ENCODE measurements at regions not wholly inside any gene's neighbourhood (a gene's known extent, or its start where the extent isn't known, plus 50 kb on each side); places are given as distances from the start of the nearest gene placed in this dataset.

- Histone ChIP-seq H3K4me2 (ENCODE audit: control insufficient read depth, insufficient read depth) (no peak overlapping the region), H3K36me3 (ENCODE audit: control insufficient read depth in 2 of 2, insufficient read depth in 2 of 2, low read length in 1 of 2) (no peaks in the 10 kb centered on the region), H3K4me3 (no peak overlapping the region), H3K79me2 (ENCODE audit: control insufficient read depth, insufficient read depth, low read length) (no peaks in the 10 kb centered on the region), H3K27ac (ENCODE audit: control insufficient read depth, insufficient read depth) (no peak overlapping the region), H3K9me3 (replicated peaks; ENCODE audit: control insufficient read depth, insufficient read depth, low read length) (no peaks in the 10 kb centered on the region), H3K4me1 (ENCODE audit: control insufficient read depth, insufficient read depth, low read length) (no peaks in the 10 kb centered on the region), H2AFZ (ENCODE audit: control insufficient read depth, low read depth, low read length) (no peak overlapping the region), H3K9ac (ENCODE audit: control insufficient read depth, insufficient read depth, low read length) (no peak overlapping the region), H4K20me1 (ENCODE audit: control insufficient read depth, insufficient read depth) (no peaks in the 10 kb centered on the region), H3K27me3 (replicated peaks in 1 of 2; ENCODE audit: control insufficient read depth in 2 of 2, insufficient read depth in 2 of 2, low read length in 1 of 2) (no peaks in the 10 kb centered on the region)
- in situ Hi-C loops (cut with MboI) (loop anchor here (10.0 kb wide), 1 partner anchor 548 kb away; no protein-coding TSS in a partner anchor), intact Hi-C loops (cut with micrococcal nuclease; ENCODE audit: unreplicated experiment) (no loop called here)
- ChIA-PET CTCF (interaction anchor here (0.7 to 4.1 kb wide), 11 partner anchors 10 to 541 kb away, joined by 3 to 27 read pairs (median 3); no protein-coding TSS in a partner anchor), SMC1A (ENCODE audit: uncharacterized antibody, unreplicated experiment) (interaction anchor here (0.8 to 4.2 kb wide), 17 partner anchors 9 to 541 kb away, joined by 3 to 27 read pairs (median 4); no protein-coding TSS in a partner anchor), POLR2A (interaction anchor here (0.6 kb wide), 1 partner anchor 482 kb away, joined by 3 read pairs; no protein-coding TSS in a partner anchor), RAD21 (ENCODE audit: unreplicated experiment) (interaction anchor here (0.7 to 1.8 kb wide), 8 partner anchors 13 to 541 kb away, joined by 3 to 7 read pairs (median 4); no protein-coding TSS in a partner anchor)
- FAIRE-seq (no peak), DNase-seq (ENCODE audit: low read depth, low spot score) (no peak), ATAC-seq (no peak)
- no TSS peak for BruUV-seq (replicated peaks)
- no peak for TF ChIP-seq SRF (IDR thresholded peaks at IDR 0.05; ENCODE audit: low read depth in 2 of 2, low read length in 2 of 2)
- 72% methylated on average over 3 of the region's 3 CpGs for WGBS (ENCODE audit: insufficient coverage, insufficient replicate concordance, low lambda C conversion rate, missing lambda C conversion rate)
Observed at GRCh38 chr3:59316688-59317275, 267.0 kb upstream of the CFAP20DC start.

- no peak for DNase-seq (ENCODE audit: low read depth, low spot score)
- WGBS (ENCODE audit: insufficient coverage, insufficient replicate concordance, low lambda C conversion rate, missing lambda C conversion rate), result 29% methylated on average over 2 of the region's 2 CpGs
- Histone ChIP-seq H4K20me1 (ENCODE audit: control insufficient read depth, insufficient read depth) (no peaks in the 10 kb centered on the region), H3K27me3 (replicated peaks in 1 of 2; ENCODE audit: control insufficient read depth in 2 of 2, insufficient read depth in 2 of 2, low read length in 1 of 2) (no peaks in the 10 kb centered on the region), H3K4me2 (ENCODE audit: control insufficient read depth, insufficient read depth) (no peak overlapping the region), H3K4me1 (ENCODE audit: control insufficient read depth, insufficient read depth, low read length) (no peaks in the 10 kb centered on the region), H3K79me2 (ENCODE audit: control insufficient read depth, insufficient read depth, low read length) (no peaks in the 10 kb centered on the region), H3K4me3 (no peak overlapping the region), H3K9me3 (replicated peaks; ENCODE audit: control insufficient read depth, insufficient read depth, low read length) (no peaks in the 10 kb centered on the region), H3K36me3 (ENCODE audit: control insufficient read depth in 2 of 2, insufficient read depth in 2 of 2, low read length in 1 of 2) (no peaks in the 10 kb centered on the region), H3K9ac (ENCODE audit: control insufficient read depth, insufficient read depth, low read length) (no peak overlapping the region), H3K27ac (ENCODE audit: control insufficient read depth, insufficient read depth) (no peak overlapping the region), H2AFZ (ENCODE audit: control insufficient read depth, low read depth, low read length) (no peak overlapping the region)
- intact Hi-C loops (cut with micrococcal nuclease; ENCODE audit: unreplicated experiment), result loop anchor here (1.0 to 5.0 kb wide), 5 partner anchors 73 to 543 kb away; no protein-coding TSS in a partner anchor
- RAD21 ChIA-PET (ENCODE audit: unreplicated experiment), result interaction anchor here (0.7 to 3.2 kb wide), 34 partner anchors 10 to 546 kb away, joined by 3 to 27 read pairs (median 5); no protein-coding TSS in a partner anchor
- no TSS peak for BruUV-seq (replicated peaks)
- peak; percentile 87 for FAIRE-seq
- ATAC-seq, result peak; percentile 93
- in situ Hi-C loops (cut with MboI), result loop anchor here (10.0 kb wide), 1 partner anchor 551 kb away; no protein-coding TSS in a partner anchor
- SMC1A ChIA-PET (ENCODE audit: uncharacterized antibody, unreplicated experiment), result interaction anchor here (0.6 to 4.2 kb wide), 48 partner anchors 10 to 548 kb away, joined by 3 to 29 read pairs (median 4); no protein-coding TSS in a partner anchor
- CTCF ChIA-PET, result interaction anchor here (0.7 to 4.9 kb wide), 40 partner anchors 9 to 548 kb away, joined by 3 to 54 read pairs (median 4); no protein-coding TSS in a partner anchor
- POLR2A ChIA-PET, result no interaction called here
- TF ChIP-seq KLF5 (IDR thresholded peaks at IDR 0.05; ENCODE audit: partially characterized antibody), result no peak
- peak; percentile 63 to 85 (median 76) for TF ChIP-seq CTCF (IDR thresholded peaks at IDR 0.05 in 2 of 3, conservative IDR thresholded peaks at IDR 0.05 in 1 of 3; ENCODE audit: control insufficient read depth in 2 of 3, extremely low read depth in 1 of 3, insufficient read depth in 1 of 3, low read depth in 3 of 3, low read length in 3 of 3)
- TF ChIP-seq CREM (IDR thresholded peaks at IDR 0.05; ENCODE audit: low read depth), result no peak
- no peak for TF ChIP-seq PAX8 (IDR thresholded peaks at IDR 0.05)
- TF ChIP-seq EED (IDR thresholded peaks at IDR 0.05; ENCODE audit: low read depth), result peak; percentile 28; the same call in 1 of the 2 replicates
- TF ChIP-seq HDGF (IDR thresholded peaks at IDR 0.05), result no peak
- no peak for TF ChIP-seq HSF1 (IDR thresholded peaks at IDR 0.05; ENCODE audit: low read depth, low read length)
- no peak for TF ChIP-seq TAF1 (IDR thresholded peaks at IDR 0.05; ENCODE audit: borderline replicate concordance, low read depth, low read length)
Observed at GRCh38 chr3:59313365-59313764, 263.5 kb upstream of the CFAP20DC start.
